T-cell (primary cell): ENCODE measurements at regions not wholly inside any gene's neighbourhood (a gene's known extent, or its start where the extent isn't known, plus 50 kb on each side); places are given as distances from the start of the nearest gene placed in this dataset.
"Not testable (repeated sequence)": the region's sequence is repeated elsewhere in the genome, so short reads cannot be mapped to it uniquely, and the experiment has no call there.

ENCODE experiments used
- ATAC-seq, 4 experiments: fragments of 200-7000 bp in 3 of 4; fragments of 150-1000 bp in 1 of 4; cut with Tn5 transposase; replicated peaks in 1 of 4; 1 replicate in 3 of 4; 2 replicates in 1 of 4; pipeline ENCODE4 v1.10.0; 2021; ENCODE audit warnings: moderate library complexity in 3 of 4, mild to moderate bottlenecking in 2 of 4, moderate number of reproducible peaks in 1 of 4
- CTCF ChIA-PET, 2 donors: fragments of 300-600 bp; sonication (Branson Sonifier 250); formaldehyde crosslinking; loops; one replicate each; lab custom pipeline; 2022; ENCODE audit warnings: antibody characterized with exemption in 2 of 2; lab: Charles Lee
- POLR2A ChIA-PET, 2 donors: fragments of 300-600 bp; sonication (Branson Sonifier 250); formaldehyde crosslinking; loops; one replicate each; lab custom pipeline; 2022; ENCODE audit warnings: antibody characterized with exemption in 2 of 2; lab: Charles Lee
- DNase-seq, 35 experiments: peaks; one replicate each; pipeline versions ENCODE4 v3.0.0 to v3.0.0-alpha.2; 2013 to 2023
- H3K27ac ChIP-seq: one replicate; pipeline ENCODE4 v1.5.1; 2013; ENCODE audit warnings: low read length
- H3K27me3 ChIP-seq, 2 experiments: replicated peaks in 1 of 2; 1 replicate in 1 of 2; 2 replicates in 1 of 2; pipeline versions ENCODE4 v1.6.1 to v1.7.0; 2013; ENCODE audit warnings: low read length in 1 of 2, mixed read lengths in 1 of 2; ENCODE audit not compliant: control insufficient read depth in 2 of 2, insufficient read depth in 2 of 2; ENCODE audit errors: extremely low read depth in 1 of 2
- H3K36me3 ChIP-seq, 2 donors: 1 replicate in 1 of 2; 2 replicates in 1 of 2; pipeline versions ENCODE4 v1.6.1 to v1.7.0; 2013; ENCODE audit warnings: low read length in 1 of 2; ENCODE audit not compliant: control insufficient read depth in 2 of 2, insufficient read depth in 1 of 2; ENCODE audit errors: extremely low read depth in 1 of 2
- H3K4me1 ChIP-seq, 2 experiments: 1 replicate in 1 of 2; 2 replicates in 1 of 2; pipeline versions ENCODE4 v1.6.1 to v1.7.0; 2013; ENCODE audit warnings: low read length in 2 of 2, mixed read lengths in 1 of 2; ENCODE audit not compliant: insufficient read depth in 2 of 2, control insufficient read depth in 1 of 2; ENCODE audit errors: extremely low read depth in 1 of 2
- H3K4me3 ChIP-seq, 2 donors: 1 replicate in 1 of 2; 2 replicates in 1 of 2; pipeline versions ENCODE4 v1.5.1 to v1.7.0; 2013; ENCODE audit warnings: mild to moderate bottlenecking in 2 of 2, low read length in 1 of 2, moderate library complexity in 1 of 2; ENCODE audit not compliant: control insufficient read depth in 1 of 2; ENCODE audit errors: extremely low read depth in 1 of 2
- H3K9me3 ChIP-seq: 2 replicates; pipeline ENCODE4 v1.7.0; 2013
- H3K27ac Mint-ChIP-seq, 2 donors: one replicate each; pipeline ENCODE4 v1.8.0; 2020 to 2021; ENCODE audit warnings: mild to moderate bottlenecking in 2 of 2, mixed read lengths in 2 of 2
- H3K27me3 Mint-ChIP-seq, 2 donors: one replicate each; pipeline ENCODE4 v1.8.0; 2021 to 2022; ENCODE audit warnings: mixed read lengths in 2 of 2
- H3K36me3 Mint-ChIP-seq: one replicate; pipeline ENCODE4 v1.8.0; 2021; ENCODE audit warnings: mixed read lengths
- H3K4me1 Mint-ChIP-seq, 3 donors: one replicate each; pipeline ENCODE4 v1.8.0; 2020 to 2022; ENCODE audit warnings: mixed read lengths in 3 of 3, mild to moderate bottlenecking in 1 of 3
- H3K4me3 Mint-ChIP-seq, 3 donors: one replicate each; pipeline ENCODE4 v1.8.0; 2020 to 2022; ENCODE audit warnings: mild to moderate bottlenecking in 3 of 3, mixed read lengths in 3 of 3, moderate library complexity in 3 of 3
- H3K9me3 Mint-ChIP-seq, 3 donors: one replicate each; pipeline ENCODE4 v1.8.0; 2020 to 2022; ENCODE audit warnings: mixed read lengths in 3 of 3
- WGBS: methylation state at CpG from one replicate; pipeline ENCODE4 v1.1.5; 2013; ENCODE audit warnings: missing lambda C conversion rate; ENCODE audit not compliant: insufficient coverage; 5-methylcytosine and 5-hydroxymethylcytosine counted together

- Mint-ChIP-seq H3K36me3 (no peaks in the 10 kb centered on the region), H3K4me3 (no peak overlapping the region), H3K27ac (no peak overlapping the region), H3K27me3 (no peaks in the 10 kb centered on the region), H3K4me1 (peaks cover 2 to 14% (median 8%) of the 10 kb centered on the region in 3 donors), H3K9me3 (peaks cover 0 to 17% (median 0%) of the 10 kb centered on the region in 3 donors)
- ChIA-PET POLR2A (interaction anchor here in 1 of 2 donors (0.5 kb wide), 1 partner anchor 412 kb away, joined by 3 read pairs; no protein-coding TSS in a partner anchor), CTCF (no interaction called here)
- H3K9me3 ChIP-seq, result no peaks in the 10 kb centered on the region
- H3K27me3 ChIP-seq, result no peaks in the 10 kb centered on the region
- no peaks in the 10 kb centered on the region for H3K4me1 ChIP-seq
- H3K4me3 ChIP-seq, result no peak overlapping the region
- H3K27ac ChIP-seq, result no peak overlapping the region
- no CpG with 5 or more reads among the region's 1 CpG for WGBS
- no peaks in the 10 kb centered on the region for H3K36me3 ChIP-seq
- ATAC-seq (no peak), DNase-seq (no peak)
Measured at GRCh38 chr2:160592401-160592800, 98.8 kb upstream of the RBMS1 start.

GRCh38 chr2:160592993-160593392 is 99.4 kb upstream of the RBMS1 start:
- Histone ChIP-seq H3K4me1 (no peaks in the 10 kb centered on the region), H3K9me3 (no peaks in the 10 kb centered on the region)
- H3K4me3 Mint-ChIP-seq, result no peak overlapping the region

GRCh38 chr2:160596441-160596840 is 102.8 kb upstream of the RBMS1 start:
- Mint-ChIP-seq H3K36me3 (no peaks in the 10 kb centered on the region), H3K27ac (no peak overlapping the region)

More at GRCh38 chr2:160592993-160593392, 99.4 kb upstream of the RBMS1 start:
- H3K27ac Mint-ChIP-seq, result no peak overlapping the region
- H3K36me3 ChIP-seq, result no peaks in the 10 kb centered on the region
- no peaks in the 10 kb centered on the region for H3K27me3 Mint-ChIP-seq
- no peak overlapping the region for H3K27ac ChIP-seq
- H3K27me3 ChIP-seq, result no peaks in the 10 kb centered on the region
- peaks cover 0 to 17% (median 0%) of the 10 kb centered on the region in 3 donors for H3K9me3 Mint-ChIP-seq
- no peak for ATAC-seq
- ChIA-PET CTCF (no interaction called here), POLR2A (no interaction called here)
- no peak overlapping the region for H3K4me3 ChIP-seq
- DNase-seq, result no peak
- no peaks in the 10 kb centered on the region for H3K36me3 Mint-ChIP-seq
- H3K4me1 Mint-ChIP-seq, result peaks cover 2 to 14% (median 8%) of the 10 kb centered on the region in 3 donors

GRCh38 chr2:160600437-160600836 is 106.8 kb upstream of the RBMS1 start:
- H3K4me1 Mint-ChIP-seq, H3K27ac Mint-ChIP-seq, H3K27me3 ChIP-seq, H3K9me3 Mint-ChIP-seq, DNase-seq, H3K4me3 ChIP-seq, H3K27ac ChIP-seq, H3K9me3 ChIP-seq, H3K4me3 Mint-ChIP-seq, H3K27me3 Mint-ChIP-seq, H3K4me1 ChIP-seq, CTCF ChIA-PET, H3K36me3 Mint-ChIP-seq, ATAC-seq, H3K36me3 ChIP-seq, POLR2A ChIA-PET: not testable (repeated sequence)
- 100% methylated on average over 1 of the region's 1 CpG for WGBS

More at GRCh38 chr2:160596441-160596840, 102.8 kb upstream of the RBMS1 start:
- Histone ChIP-seq H3K27me3 (no peaks in the 10 kb centered on the region), H3K27ac (no peak overlapping the region), H3K4me1 (no peaks in the 10 kb centered on the region), H3K4me3 (no peak overlapping the region), H3K9me3 (no peaks in the 10 kb centered on the region), H3K36me3 (no peaks in the 10 kb centered on the region)
- DNase-seq, result no peak
- no peaks in the 10 kb centered on the region for H3K27me3 Mint-ChIP-seq
- peaks cover 0 to 5% (median 1%) of the 10 kb centered on the region in 3 donors for H3K4me1 Mint-ChIP-seq
- ChIA-PET CTCF (no interaction called here), POLR2A (no interaction called here)
- H3K9me3 Mint-ChIP-seq, result peaks cover 0 to 17% (median 0%) of the 10 kb centered on the region in 3 donors
- no peak for ATAC-seq
- no peak overlapping the region for H3K4me3 Mint-ChIP-seq

GRCh38 chr2:160602073-160602472 is 108.5 kb upstream of the RBMS1 start:
- H3K4me3 Mint-ChIP-seq, result no peak overlapping the region
- no CpG with 5 or more reads among the region's 2 CpGs for WGBS
- peaks cover 0 to 6% (median 0%) of the 10 kb centered on the region in 3 donors for H3K4me1 Mint-ChIP-seq
- ChIA-PET CTCF (no interaction called here), POLR2A (interaction anchor here in 1 of 2 donors (0.6 kb wide), 1 partner anchor 265 kb away, joined by 11 read pairs; no protein-coding TSS in a partner anchor)
- no peaks in the 10 kb centered on the region for H3K4me1 ChIP-seq
- no peaks in the 10 kb centered on the region for H3K36me3 Mint-ChIP-seq
- ATAC-seq (no peak), DNase-seq (no peak)
- H3K4me3 ChIP-seq, result no peak overlapping the region
- H3K9me3 Mint-ChIP-seq, result no peaks in the 10 kb centered on the region
- H3K27me3 ChIP-seq, result no peaks in the 10 kb centered on the region
- no peaks in the 10 kb centered on the region for H3K9me3 ChIP-seq
- no peak overlapping the region for H3K27ac ChIP-seq
- no peak overlapping the region for H3K27ac Mint-ChIP-seq
- H3K27me3 Mint-ChIP-seq, result peaks cover 0 to 2% of the 10 kb centered on the region in 2 donors
- no peaks in the 10 kb centered on the region for H3K36me3 ChIP-seq

GRCh38 chr2:160603771-160604510 is 110.3 kb upstream of the RBMS1 start:
- Mint-ChIP-seq H3K27ac (no peak overlapping the region), H3K36me3 (no peaks in the 10 kb centered on the region), H3K4me1 (peaks cover 14 to 17% (median 15%) of the 10 kb centered on the region in 3 donors), H3K27me3 (peaks cover 0 to 2% of the 10 kb centered on the region in 2 donors), H3K9me3 (no peaks in the 10 kb centered on the region), H3K4me3 (no peak overlapping the region)
- H3K9me3 ChIP-seq, result no peaks in the 10 kb centered on the region
- DNase-seq (no peak), ATAC-seq (no peak)
- ChIA-PET CTCF (no interaction called here), POLR2A (no interaction called here)
- no peaks in the 10 kb centered on the region for H3K27me3 ChIP-seq
- H3K4me3 ChIP-seq, result no peak overlapping the region
- peaks cover 0 to 9% of the 10 kb centered on the region in 2 experiments for H3K4me1 ChIP-seq
- H3K27ac ChIP-seq, result no peak overlapping the region
- no CpG with 5 or more reads among the region's 3 CpGs for WGBS
- H3K36me3 ChIP-seq, result no peaks in the 10 kb centered on the region
